H54 (cell line): ENCODE measurements at regions not wholly inside any gene's neighbourhood (a gene's known extent, or its start where the extent isn't known, plus 50 kb on each side); places are given as distances from the start of the nearest gene placed in this dataset.

ENCODE experiments used
- DNase-seq: peaks from one replicate; pipeline ENCODE4 v3.0.0; 2011; ENCODE audit warnings: low spot score, mixed read lengths; ENCODE audit not compliant: insufficient read length
- FAIRE-seq: peaks from 3 replicates; lab custom pipeline; 2011; peaks lifted over from hg19 to GRCh38; lab: Jason Lieb, UNC
- POLR2A ChIP-seq: IDR thresholded peaks from 2 replicates; pipeline ENCODE4 v1.6.1; 2011; ENCODE audit warnings: low read depth, mild to moderate bottlenecking, low read length

DNA sequence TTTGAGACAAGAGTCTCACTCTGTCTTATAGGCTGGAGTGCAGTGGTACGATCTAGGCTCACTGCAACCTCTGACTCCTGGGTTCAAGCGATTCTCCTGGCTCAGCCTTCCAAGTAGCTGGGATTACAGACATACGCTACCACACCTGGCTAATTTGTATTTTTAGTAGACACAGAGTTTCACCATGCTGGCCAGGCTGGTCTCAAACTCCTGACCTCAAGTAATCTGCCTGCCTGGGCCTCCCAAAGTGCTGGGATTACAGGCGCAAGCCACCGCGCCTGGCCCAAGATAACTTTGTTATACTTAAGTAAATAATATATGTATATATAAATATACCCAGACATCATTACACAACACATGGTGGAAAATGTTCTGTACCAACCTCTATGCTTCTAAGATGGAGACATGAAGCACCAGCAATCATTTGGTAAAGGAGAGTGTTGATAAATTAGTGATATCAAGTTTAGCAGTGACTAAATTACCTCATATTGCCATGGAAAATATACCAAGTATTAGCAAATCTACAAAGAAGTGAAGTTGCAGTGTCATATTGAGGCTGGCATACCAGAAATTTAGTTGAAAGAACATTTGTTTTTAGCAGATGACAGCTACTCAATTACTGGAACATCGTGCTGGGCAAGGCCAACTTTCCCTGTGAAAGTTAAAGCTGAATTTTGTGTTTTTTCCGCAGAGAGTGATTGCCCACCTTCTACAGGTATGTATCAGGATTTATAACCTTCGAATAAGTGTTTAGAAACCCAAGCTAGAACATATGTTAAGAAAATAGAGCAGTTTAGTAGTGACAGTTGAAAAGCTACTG lies 177.7 kb downstream of the MYCN start:
- no peak for TF ChIP-seq POLR2A
- DNase-seq = no peak
- FAIRE-seq = no peak

- DNase-seq (no peak), FAIRE-seq (no peak)
- no peak for TF ChIP-seq POLR2A
Observed at GRCh38 chr2:16117021-16117700, 176.8 kb downstream of the MYCN start.

DNA sequence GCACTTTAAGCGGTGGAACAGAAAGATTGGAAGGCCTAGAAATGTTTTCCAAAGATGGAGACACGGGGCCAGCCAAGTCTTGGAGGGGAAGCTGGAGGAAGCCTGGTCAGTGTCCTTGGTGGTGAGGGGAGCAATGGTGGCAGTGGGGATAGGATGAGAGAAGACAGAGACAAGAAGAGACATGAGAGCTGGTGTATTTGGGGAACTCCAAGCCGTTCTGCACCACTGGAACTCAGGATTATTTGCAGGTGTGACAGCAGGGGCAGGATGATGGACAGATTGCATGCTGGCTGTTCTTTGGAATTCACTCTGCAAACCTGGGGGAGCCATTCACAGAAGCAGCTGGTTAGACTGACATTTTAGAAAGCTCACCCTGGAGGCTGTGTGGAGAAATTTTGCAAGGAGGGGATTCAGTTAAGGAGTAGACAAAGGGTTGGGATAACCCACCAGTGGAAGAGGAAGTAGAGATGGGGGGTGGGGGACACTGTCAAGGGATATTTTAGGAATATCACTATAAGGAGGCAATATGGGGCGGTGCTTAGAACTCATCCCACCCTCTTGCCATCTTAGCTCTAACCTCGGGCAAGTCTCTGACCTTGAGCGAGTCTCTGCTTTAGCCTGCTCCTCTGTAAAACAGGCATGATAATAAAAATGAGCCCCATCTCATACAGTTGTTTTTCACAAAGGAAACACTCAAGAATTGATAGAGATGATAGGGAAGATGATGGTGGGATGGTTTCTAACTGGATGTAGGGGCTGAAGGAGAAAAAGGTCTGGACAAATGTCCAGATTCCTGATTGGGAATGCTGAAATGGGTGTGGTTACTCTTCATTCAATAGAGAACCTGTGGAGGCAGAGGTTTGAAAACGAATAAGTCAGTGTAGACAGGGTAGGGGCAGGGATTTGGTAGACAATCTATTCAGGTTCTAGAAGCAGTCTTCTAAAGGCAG lies 175.8 kb downstream of the MYCN start:
- TF ChIP-seq POLR2A = no peak
- DNase-seq = no peak
- FAIRE-seq = no peak

- FAIRE-seq (no peak), DNase-seq (no peak)
- TF ChIP-seq POLR2A = no peak
Observed at GRCh38 chr2:16115291-16115690, 174.9 kb downstream of the MYCN start.

DNA sequence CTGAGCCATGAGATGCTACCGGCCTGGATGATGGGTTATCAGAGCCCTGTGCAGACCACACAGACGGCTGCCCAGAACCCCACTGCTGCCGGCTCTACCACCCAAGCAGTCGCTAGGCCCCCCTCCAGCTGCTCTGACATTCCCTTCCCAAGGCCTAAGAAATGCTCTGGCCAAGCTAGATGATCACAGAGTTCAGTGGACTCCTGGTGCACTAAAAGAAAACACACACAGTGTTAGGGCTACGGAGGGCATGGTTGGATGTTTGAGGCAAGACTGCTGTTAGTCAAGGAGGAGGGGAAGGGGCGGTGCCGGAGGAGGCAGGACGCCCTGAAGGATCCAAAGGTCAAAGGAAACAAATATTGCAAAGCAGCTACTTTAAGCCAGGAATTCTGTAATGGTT lies 174.5 kb downstream of the MYCN start:
- TF ChIP-seq POLR2A = no peak
- DNase-seq (no peak), FAIRE-seq (no peak)

DNA sequence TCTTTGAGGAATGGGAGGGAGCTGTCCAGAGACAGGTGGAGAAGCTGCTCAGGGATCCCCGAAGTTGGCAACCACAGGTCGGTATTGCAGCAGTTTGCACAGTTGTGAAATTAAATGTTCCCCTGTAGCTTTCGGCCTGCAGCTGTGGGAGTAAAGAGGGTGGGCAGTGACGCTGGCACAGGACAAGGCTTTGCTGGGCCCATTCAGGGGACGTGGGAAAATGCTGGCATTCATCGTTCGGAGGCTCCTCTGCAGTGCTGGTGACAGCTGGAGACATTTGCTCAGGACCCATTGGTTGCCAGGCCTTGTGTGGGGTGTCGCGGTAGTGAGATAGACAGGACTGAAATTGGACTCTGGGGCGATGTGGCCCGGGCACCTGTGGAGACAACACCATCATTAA lies 173.7 kb downstream of the MYCN start:
- DNase-seq (no peak), FAIRE-seq (no peak)
- no peak for TF ChIP-seq POLR2A

GRCh38 chr2:16113568-16113967 lies 173.2 kb downstream of the MYCN start:
- DNase-seq (no peak), FAIRE-seq (no peak)
- no peak for TF ChIP-seq POLR2A

- TF ChIP-seq POLR2A = no peak
- no peak for FAIRE-seq
- DNase-seq = no peak
Observed at GRCh38 chr2:16112972-16113560, 172.7 kb downstream of the MYCN start.

DNA sequence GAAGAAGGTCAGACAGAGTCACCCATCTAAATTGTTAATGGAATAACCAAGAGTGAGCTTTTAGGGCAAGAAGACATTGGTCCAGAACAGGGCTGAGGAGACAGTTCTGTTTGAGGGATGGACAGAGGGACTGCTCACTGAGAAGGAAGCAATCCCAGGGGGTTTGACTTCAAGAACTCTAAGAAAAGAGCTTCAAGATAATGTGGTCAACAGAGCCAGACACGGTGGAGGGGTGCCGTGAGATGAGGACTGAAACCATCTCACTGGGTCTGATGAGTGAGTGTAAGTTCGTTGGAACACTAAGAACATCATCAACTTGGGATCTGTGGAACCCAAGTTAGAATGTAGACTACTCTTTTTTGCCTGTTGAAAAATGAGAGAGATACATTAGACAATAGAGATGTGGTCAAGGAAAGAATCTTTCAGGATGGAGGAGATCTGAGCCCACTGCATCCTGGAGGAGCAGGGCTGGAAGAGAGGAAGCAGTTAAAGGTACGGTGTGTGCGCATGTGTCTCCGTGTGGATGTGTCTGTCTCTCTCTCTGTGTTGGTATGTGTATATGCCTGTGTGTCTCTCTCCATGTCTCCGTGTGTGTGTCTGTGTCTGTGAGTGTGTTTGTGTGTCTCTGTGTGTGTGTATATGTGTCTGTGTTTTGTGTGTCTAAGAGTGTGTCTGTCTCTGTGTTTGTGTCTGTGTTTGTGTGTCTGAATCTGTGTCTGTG lies 172.1 kb downstream of the MYCN start:
- DNase-seq (no peak), FAIRE-seq (no peak)
- no peak for TF ChIP-seq POLR2A

GRCh38 chr2:16111838-16112210 lies 171.5 kb downstream of the MYCN start:
- DNase-seq = no peak
- TF ChIP-seq POLR2A = no peak
- FAIRE-seq = no peak

DNA sequence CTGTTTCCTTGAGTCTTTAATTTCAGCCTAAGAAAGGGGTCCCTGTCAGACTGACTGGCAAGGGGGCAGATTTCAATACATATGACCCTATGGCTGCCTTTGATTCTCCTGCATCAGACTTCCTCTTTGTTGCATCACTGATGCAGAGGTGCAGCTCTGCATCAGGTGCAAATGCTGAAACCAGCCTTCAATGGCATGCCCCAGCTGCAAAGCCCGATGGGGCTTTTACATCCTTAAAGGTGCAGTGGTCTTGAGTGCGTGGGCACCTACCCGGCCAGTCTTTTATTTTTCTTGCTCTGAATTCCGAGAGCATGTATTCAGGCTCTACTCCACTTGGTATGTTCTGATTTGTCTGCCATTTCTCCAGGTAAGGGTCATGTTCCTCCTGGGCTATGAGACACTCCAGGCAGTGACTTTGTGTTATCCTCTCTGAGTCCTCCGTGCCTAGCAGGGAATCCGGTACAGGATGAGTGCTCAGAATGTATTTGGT lies 169.5 kb downstream of the MYCN start:
- TF ChIP-seq POLR2A = no peak
- FAIRE-seq (no peak), DNase-seq (no peak)

DNA sequence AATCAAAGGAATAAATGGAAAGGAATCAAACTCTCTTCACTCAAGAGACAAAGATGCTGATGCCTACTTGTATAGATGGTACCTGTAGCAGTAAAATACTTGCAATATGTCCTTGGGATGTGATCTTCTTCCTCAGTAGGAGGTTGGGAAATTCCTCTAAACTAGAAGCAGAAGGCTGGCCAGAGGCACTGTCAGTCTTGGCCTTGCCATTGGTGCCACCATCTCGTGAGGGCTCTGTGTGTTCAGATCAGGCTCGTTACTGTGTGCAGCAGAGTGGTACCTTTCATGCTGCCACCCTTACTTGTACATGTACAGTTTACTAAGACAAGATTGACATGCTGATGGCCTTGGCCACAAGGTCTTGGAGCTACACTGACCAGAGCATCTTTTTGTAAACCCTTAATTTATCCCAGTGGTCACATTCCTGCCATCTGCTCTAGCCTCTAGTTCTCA lies 169.0 kb downstream of the MYCN start:
- TF ChIP-seq POLR2A = no peak
- no peak for FAIRE-seq
- DNase-seq = no peak

GRCh38 chr2:16107246-16107645 lies 166.9 kb downstream of the MYCN start:
- FAIRE-seq (no peak), DNase-seq (no peak)
- TF ChIP-seq POLR2A = no peak
